Fibroblast of skin of right biceps (primary cell): ENCODE measurements at regions not wholly inside any gene's neighbourhood (a gene's known extent, or its start where the extent isn't known, plus 50 kb on each side); places are given as distances from the start of the nearest gene placed in this dataset.

ENCODE experiments used
- DNase-seq: peaks from one replicate; pipeline ENCODE4 v3.0.0-alpha.2; 2013

DNA sequence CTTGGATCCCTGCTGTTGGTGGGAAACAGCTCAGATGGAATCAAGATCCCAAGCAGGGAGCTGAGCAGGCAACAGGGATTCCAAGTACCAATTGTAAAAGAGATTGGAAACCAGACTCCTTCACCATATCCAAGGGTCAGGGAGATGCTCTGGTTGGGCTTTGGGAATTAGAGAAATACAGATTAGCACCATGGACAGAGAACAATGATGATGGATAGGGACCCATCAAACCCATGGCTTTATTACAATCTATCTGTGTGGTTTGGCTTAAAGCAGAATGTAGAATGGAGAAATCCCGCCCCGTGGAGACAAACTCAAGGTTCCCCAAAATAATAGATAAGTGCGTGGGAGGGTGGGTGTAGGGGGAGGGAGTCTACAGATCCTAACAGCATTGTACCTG, 120.7 kb upstream of the CSF3R start:
- no peak for DNase-seq

DNA sequence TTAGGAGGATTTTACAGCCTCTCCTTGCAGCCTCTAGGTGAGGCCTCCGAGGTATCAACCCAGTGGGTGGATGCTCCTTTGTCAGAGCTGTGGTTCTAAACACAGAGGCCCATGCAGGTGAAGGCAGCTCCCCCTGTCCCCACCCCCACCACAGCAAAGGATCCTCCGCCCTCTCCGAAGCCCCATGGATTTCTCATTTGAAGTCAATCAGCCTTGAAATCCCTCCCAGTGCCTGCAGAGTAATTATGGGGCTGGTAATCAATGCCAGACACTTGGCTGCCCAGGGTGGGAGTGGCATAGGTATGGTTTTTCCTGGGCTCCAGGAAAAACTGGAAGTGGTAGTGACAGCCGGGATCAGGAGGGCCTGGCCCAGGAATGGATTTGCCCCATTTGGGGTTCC, 119.5 kb upstream of the CSF3R start:
- no peak for DNase-seq

DNA sequence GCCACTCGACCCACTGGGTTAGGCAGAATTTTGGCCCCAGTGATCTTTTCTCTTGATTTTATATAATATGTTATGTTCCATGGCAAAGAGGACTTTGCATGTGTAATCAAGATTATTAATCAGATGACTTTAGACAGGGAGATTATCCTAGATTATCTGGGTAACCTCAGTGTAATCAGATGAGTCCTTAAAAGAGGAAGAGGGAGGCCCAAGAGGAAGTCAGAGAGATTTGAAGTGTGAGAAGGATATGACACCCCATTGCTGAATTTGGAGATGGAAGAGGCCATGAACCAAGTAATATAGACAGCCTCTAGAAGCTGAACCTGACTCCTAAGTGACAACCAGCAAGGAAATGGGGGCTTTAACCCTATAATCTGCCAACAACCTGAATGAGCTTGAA, 117.1 kb upstream of the CSF3R start:
- DNase-seq: no peak

DNA sequence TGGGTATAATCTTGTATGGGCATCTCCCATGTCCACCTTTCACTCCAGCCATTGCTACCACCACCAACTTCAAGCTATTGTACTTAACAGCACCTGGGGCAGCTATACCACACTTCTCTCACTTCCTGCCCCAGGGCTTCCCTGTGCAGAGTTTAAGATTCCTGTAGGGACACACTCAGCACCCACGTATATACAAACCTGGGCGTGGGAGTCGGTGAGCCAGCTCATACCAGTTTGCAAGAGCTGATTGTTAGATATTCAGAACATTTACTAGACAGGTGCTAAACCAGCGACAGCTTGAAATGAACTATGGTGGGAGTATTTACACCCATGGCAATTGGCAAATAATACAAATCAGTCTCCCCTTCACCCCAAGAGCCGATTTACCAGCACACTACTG, 114.8 kb upstream of the CSF3R start:
- no peak for DNase-seq

DNA sequence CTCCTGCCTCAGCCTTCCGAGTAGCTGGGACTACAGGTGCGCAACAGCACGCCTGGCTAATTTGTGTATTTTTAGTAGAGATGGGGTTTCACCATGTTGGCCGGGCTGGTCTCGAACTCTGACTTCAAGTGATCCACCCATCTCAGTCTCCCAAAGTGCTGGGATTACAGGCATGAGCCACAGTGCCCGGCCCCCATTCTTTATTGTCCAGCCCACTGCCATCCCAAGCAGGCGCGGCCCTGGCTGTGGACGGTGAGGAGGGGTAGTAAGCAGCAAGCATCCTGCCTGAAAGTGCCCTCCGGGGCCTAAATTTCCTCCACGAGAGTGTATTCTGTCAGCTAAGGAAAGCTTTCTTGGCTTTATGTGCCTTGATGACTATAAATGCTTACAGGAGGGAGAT, 113.2 kb upstream of the CSF3R start:
- no peak for DNase-seq

DNA sequence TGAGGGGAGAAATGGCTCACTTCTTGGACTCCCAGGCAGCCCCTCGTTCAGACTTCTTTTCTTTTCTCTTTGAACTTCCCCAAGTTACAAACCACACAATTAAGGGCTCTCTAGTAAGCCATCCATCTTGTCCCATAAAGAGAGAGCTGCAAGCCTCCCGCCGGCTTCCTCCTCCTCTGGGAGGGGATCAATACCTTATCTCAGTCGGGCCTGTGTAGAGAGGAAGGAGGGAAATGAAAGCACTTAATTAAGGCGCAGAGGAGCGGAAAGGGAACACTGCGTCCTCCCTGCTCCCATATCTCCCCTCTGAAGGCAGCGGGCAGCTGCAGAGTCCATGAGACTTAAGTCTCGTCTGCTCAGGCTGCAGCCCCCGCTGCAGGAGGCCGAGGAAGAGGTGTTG, 112.6 kb upstream of the CSF3R start:
- no peak for DNase-seq

DNA sequence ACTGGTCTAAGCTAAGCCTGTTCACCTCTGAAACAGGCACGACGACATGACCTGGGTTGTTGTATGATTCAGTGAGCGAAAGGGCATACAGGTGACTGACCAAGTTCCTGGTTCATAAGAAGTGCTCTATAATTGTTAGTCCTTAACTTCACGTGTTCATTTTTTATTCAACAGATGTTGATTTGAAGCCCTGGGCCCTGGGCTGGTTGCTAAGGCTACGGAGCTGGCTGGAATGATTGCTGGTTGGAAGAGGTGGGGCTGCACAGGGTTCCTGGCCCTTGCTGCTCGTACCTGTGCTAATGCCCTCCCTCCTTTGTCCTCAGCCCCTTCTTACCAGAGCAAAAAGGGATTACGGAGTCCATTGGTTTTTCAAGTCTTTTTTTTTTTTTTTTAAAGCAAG, 111.3 kb upstream of the CSF3R start:
- no peak for DNase-seq

DNA sequence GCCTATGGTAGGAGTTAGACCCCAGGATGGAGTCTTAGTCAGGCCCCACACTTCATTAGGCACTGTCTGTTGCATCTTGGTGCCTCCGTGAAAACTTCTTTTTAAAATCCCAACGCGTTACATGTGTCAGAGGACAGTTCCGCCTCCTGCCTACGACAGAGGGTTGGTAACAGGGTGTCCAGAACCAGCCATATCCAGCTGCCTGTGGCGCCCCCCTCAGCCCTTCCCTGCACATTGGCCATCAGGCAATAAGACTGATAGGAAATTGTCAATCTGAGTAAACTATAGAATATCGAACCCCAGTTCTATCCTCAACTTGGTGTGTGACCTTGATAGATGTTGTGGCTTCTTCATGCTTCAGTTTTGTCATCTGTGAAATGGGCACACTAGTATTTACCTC, 108.6 kb upstream of the CSF3R start:
- DNase-seq: no peak

DNA sequence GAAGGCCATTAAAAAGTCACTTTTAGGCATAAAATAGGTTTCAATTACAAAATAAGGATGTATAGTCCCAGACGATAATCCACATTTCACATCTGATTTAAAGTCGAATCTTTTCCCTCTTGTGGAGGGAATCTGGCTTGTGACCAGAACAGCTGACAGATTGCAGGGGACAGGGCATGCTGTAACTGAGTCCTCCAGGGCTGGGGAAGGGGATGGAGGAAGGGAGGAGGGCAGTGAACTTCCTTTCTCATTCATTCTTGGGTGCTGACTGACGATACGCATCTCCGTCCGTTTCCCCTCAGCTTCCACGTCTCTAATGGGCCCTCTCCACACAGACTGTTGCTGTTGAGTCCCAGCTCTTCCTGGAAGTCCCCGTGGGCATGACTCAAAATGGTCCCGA, 108.1 kb upstream of the CSF3R start:
- no peak for DNase-seq

DNA sequence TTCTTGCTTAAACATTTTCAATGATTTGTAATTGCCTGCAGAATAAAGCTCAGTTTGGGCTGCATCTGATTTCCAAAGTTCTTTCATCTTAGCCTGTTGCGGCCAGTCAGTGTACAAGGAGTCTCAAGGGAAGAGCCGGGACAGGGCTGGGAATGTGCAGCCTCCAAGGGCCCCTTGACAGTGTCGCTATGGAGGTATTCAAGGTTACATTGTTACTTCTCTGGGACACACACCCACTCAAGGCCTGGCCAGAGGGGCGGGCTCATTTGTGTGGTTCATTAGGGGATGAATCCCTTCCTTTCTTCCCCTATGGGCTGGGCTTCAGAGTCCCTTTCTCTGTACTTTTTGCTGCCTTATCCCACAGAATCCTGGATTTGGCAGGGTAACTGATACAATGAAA, 107.6 kb upstream of the CSF3R start:
- DNase-seq: no peak

DNA sequence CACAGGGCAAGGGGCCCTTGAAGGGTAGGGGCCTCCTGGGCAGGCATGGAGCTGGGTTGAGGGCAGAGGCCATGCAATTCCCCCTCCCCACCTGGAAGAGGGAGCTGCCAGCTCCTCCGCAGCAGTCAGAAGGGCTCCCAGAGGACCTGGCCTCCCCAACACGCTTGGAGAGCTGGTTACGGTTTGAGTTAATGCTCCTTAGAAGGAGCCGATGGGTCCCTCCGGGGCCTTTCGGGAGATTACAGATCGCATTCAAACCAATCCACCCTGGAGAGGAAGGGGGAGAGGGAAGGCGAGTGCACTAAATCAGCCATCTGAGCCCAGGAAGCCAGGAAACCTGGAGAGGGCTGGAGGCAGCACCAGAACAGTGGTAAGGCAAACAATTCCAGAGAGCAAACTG, 106.3 kb upstream of the CSF3R start:
- DNase-seq: no peak

DNA sequence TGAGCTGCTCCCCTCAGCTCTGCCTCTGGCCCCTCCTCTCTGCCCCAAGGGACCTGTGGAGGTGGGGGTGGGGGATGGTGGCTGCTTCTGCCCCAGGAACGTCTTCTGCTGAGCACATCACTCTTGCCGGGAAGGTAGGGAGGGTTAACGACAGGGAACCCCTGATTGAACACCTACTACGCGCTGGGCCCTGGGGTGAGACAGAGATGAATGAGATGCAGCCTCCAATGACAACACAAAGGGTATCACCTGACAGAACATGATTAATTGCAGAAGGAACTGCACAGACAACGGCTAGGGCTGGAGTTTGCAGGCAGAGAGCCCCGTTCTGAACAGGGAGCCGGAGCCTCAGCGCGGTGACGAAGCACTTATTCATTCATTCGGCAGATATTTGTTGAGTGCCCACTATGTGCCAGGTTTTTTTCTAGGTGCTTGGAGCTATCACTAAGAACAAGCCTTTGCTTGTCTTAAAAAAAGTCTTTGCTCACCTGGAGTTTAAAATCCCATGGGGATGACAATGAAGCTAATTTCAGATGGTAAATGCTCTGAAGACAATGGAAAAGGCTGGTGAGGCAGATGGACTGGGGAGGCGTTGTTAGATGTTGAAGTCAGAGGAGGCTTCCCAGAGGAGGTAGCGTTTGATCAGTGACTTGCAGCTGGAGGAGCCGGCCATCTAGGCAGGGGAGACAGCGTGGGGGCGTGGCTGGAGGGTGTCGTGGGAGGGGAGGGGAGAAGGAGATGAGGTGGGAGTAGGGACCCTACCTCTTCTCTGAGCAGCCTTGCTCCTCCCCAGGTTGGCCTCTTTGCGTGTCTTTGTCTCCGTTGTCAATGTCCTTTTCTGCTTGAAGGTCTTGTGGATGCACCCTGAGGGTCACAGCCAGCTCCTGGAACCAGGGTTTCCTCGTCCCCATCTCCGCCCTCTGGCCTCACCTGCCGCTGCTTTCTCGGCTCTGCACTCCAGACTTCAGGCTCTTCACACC, 103.1 kb upstream of the CSF3R start:
- DNase-seq: no peak

DNA sequence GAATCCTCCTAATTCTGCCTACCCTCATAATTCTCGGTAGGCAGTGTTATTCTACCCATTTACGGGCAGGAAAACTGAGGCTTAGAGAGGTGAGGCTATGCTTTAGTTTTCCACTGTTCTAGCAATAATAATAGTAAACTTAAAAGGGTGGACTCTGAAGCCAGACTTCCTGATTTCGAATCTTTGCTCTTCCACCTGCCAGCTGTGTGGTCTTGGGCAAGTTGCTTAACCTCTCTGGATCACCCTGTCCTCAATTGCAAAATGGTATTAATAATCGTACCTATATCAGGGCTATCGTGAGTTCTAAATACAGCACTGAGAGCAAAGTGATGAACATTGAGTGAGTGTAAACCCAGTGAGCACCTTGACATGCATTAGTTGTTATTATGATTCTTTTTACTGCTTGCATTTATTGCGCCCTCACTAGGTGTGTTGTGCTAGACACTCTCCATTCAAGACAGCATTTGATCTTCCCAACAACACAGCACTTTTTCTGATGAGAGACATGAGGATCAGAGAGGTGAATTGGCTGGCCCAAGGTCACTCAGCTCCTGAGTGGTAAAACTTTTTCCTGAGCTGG, 102.3 kb upstream of the CSF3R start:
- DNase-seq: no peak

DNA sequence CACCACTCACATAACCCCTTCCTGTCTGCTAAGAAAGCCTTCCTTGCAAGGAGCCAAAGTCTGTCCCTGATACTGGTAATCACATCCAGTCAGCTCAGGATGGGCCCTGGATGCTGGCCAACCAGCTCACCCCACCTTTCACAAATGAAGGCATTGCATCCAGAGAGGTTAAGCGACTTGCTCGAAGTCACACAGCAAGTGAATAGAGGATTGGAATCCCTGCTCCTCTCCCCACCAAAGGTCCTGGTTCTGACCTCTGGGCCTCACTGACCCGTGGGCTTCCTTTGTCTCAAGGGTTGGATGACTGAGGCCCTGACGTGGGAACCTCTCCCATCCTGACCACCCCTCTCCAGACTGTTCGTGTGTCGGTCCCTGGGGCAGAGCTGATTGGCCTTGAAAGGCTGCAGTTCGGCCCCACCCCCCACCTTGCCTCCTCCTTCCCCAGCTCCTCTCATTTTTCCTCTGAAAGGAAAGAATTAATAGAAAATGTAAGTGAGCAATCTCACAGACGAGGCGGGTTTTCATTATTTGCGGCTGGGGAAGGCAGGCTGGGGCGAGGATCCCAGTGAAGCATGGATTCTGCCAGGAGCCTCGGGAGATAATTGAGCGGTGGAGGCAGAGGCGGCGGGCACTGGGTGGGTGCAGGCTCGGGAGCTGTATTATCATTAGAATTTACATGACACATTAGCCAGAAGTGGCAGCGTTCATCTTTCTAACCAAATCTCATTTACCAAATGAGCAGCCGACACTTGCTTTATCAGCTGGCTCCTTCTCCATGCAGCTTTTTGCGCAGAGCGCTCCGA, 101.5 kb upstream of the CSF3R start:
- no peak for DNase-seq

DNA sequence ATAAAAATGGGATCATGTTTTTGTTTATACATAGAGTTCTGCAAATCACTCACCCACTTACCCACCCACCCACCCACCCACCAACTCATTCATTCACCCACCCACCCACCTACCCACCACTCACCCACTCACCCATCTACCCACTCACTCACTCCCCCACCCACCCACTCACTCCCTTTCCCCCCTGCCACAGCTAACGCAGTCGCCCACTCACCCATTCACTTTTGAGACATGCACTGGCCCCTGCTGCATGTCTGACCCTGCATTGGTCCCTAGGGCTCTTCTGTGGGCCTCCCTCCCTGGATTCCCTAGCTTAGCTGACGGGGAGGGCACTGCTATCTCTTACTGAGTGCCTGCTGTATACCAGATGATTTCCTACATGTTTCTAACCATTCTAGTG, 100.4 kb upstream of the CSF3R start:
- DNase-seq: no peak

DNA sequence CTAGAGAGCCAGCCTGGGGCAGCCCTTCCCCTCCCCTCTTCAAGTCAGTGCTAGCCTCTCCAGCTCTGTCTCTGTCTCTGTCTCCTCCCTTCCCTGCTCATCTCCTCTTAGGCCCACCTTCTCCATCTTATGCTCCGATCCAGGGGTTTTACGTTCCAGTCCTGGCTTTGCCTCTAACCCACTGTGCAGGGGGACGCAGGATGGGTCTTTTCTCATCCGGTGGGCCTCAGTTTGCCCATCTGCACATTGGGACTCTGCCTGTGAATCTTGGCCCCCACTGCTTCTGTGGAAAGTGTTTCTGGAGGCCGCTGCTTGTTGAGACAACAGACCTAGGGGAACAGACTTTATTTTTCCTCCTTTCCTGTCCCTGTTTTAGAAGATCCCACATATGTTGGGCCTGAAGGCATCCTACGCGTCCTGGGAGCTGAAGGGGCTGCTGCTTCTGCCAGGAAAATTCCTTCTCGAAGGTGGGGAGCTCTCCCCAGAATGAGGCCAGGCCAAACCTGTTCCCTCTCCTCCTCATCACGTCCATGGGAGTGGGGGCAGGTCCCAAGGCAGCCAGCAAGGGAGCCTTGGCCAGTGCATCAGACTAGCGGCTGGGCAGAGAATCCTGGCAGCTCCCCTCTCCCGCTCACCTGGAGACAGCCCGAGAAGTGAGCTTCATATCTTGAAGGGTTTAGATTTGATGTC, 99.5 kb upstream of the CSF3R start:
- DNase-seq: no peak

DNA sequence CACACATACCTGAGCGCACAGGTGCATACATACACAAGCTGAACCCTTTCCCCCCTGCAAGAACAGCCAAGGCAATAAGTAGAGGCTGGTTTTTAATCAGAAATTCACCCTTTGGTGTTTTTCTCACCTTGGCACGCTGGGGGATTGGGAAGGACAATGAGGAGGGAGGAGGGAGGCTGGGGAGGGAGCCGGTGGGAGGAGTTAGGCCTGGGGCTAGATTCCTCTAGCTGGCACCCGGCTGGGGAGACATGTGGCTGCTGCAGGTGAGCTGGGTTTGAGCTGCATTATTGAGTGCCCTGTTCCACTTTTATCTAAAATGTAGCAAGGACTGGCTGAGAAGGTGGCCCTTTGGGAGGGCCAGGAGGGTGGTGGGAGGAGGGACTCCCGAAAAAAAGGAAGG, 97.8 kb upstream of the CSF3R start:
- no peak for DNase-seq

DNA sequence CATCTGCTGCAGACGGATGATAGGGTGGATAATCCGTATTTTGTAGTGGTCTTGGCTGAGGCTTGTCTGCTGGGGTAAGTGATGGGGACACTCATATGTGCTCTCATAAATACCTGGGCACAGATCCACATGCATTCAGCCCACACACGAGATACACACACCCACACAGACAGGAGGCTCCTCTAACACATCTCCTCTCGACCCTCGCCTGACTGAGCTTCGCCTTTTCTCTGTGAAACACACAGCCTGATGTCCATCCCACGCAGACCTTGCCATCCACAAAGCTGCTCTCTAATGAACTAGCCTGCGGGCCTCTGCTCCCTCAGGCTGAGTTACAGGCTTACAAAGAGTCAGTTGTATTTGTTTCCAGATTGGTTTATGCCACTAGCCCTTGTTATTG, 96.3 kb upstream of the CSF3R start:
- DNase-seq: no peak

DNA sequence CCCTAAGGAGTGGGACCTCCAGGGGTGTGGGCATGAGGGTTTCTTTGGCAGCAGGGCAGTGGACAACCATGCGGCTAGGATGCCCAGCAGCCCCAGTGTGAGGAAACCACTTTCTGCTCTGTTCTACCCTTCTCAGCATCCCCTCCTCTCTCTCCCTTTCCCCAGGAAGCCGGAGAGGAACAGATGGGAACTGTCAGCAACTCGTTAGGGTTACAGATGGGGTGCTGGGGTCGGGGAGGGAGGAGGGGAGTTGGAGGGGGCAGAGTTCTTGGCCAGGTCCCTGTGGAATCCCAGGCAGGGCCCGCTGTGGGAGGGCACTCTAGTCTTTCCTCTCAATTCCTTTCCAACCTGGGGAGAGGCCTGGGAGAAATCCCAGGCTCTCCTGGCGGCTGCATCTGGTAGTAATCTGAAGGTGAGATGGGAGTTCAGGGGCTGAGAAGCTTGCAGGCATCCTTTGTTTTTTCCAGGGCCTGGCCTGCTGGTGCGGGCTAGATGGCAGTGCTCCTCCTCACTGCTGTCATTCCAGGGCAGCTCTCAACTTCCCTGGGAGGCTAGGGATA, 93.9 kb upstream of the CSF3R start:
- no peak for DNase-seq

DNA sequence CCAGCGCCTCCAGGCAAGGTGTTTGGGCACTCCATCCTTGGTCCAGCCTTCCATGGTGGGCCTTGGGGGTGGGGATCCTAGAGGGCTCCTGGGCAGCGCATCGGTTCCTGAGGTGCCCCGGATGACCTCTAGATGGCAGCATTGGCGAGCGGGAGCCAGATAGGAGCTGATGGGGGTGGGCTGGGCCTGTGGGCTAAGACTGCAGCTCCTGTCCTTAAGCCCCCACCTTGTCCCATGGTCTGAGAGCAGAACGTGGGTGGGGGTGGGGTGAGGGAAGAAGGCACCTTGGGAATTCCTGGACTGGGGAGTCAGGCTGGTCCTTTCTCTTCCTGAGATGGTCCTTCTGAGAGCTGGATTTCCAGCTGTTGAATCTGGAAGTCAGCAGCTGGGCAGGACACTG, 93.4 kb upstream of the CSF3R start:
- DNase-seq: peak; percentile 43

DNA sequence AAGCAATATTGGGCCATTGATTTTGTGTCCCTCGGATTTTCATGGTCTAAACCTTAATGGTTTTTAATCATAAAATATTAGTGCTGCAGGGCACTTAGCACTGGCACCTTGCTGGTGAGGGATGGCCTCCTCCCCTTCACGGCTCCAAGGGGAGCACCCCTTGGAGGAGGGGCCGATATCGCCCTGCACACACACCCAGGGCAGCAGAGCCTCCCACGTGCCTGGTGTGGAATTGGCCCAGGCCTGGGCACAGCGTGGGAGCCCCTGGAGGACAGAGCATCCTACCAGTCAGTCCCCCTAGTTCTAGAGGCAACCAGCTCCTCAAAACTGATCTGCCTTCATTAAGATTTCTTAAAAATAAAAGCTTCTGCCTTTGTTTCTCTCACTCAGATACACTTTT, 90.7 kb upstream of the CSF3R start:
- no peak for DNase-seq

DNA sequence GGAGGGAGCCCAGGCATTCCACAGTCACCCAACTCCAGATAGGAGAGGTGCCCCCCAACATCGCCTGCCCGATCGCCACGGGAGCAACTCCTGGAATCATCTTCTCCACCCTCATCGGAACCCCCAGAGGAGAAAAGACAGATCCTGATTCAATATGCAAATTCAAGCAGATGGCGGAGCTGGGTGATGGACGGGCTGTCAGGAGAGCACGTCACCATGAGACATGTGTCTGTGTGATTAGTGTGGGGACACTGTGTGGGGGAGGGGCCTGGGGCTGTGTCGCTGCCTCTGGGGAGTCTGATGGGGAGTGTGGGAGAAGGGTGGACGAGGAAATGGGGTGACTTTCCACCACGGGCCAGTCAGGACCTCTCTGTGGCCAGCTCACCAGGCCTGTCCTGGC, 90.2 kb upstream of the CSF3R start:
- DNase-seq: no peak

DNA sequence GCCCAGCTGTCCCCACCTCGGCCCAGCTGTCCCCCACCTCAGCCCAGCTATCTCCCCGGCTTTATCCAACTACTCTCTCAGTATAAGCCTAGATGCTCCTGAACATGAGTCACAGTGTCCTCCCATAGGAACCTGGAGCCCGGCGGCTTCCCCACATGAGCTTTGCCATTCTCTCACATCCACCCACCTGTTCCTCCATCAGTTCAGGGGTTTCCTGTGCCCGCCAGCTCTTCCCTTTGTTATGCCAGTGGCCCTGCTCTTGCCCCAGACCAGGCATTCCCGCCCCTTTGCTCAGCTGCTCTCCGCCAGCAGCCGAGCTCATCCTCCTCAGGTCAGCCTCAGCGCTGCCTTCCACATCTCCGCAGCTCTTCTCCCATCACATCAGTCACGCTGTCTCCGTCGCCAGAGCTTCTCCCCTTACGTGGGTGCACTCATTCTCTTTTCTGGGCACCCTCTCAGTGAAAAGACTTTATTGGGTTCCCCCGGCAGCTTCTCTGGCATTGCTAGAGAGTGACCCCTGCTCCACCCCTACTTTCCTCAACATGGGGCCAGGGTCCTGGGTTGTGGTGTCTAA, 89.5 kb upstream of the CSF3R start:
- DNase-seq: no peak
